PC-3 (cell line): ENCODE measurements at regions not wholly inside any gene's neighbourhood (a gene's known extent, or its start where the extent isn't known, plus 50 kb on each side); places are given as distances from the start of the nearest gene placed in this dataset.
"Not testable (repeated sequence)": the region's sequence is repeated elsewhere in the genome, so short reads cannot be mapped to it uniquely, and the experiment has no call there.

ENCODE experiments used
- CTCF ChIP-seq: fragments of 300-600 bp; sonication (generic); conservative IDR thresholded peaks from 2 replicates; pipeline ENCODE4 v1.5.1; 2017; ENCODE audit warnings: antibody characterized with exemption, low read depth, mild to moderate bottlenecking, low read length
- EZH2 ChIP-seq: fragments of 300-600 bp; sonication (generic); IDR thresholded peaks from one replicate; pipeline ENCODE4 v1.6.1; 2017; ENCODE audit warnings: antibody characterized with exemption, mild to moderate bottlenecking, low read length; ENCODE audit not compliant: unreplicated experiment

DNA sequence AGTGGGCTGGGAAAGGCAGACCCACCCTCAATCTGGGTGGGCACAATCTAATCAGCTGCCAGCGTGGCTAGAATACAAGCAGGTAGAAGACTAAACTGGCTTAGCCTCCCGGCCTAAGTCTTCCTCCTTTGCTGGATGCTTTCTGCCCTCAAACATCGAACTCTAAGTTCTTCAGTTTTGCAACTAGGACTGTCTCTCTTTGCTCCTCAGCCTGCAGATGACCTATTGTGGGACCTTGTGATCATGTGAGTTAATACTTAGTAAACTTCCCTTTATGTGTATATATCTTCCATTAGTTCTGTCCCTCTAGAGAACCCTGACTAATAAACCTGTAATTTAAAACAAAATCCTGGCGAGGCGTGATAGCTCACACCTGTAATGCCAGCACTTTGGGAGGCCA lies 51.8 kb upstream of the SLC39A8 start:
- not testable (repeated sequence) for TF ChIP-seq CTCF, EZH2
